ENCODE measurements at regions not wholly inside any gene's neighbourhood (a gene's known extent, or its start where the extent isn't known, plus 50 kb on each side); places are given as distances from the start of the nearest gene placed in this dataset.

- H3K9me3 ChIP-seq (replicated peaks; ENCODE audit: low read length), result no peaks in the 10 kb centered on the region
- peaks cover 3% of the 10 kb centered on the region for H3K27me3 ChIP-seq (ENCODE audit: control insufficient read depth, insufficient read depth, low read length)
- no peak overlapping the region for H3K9ac ChIP-seq (ENCODE audit: low read depth, low read length)
- no peak overlapping the region for H3K4me3 ChIP-seq (ENCODE audit: low read length)
- H3K4me2 ChIP-seq (ENCODE audit: low read length), result no peak overlapping the region
- no peaks in the 10 kb centered on the region for H3K4me1 ChIP-seq (ENCODE audit: control insufficient read depth, insufficient read depth, low read length)
- H3K36me3 ChIP-seq (ENCODE audit: insufficient read depth, low read length), result no peaks in the 10 kb centered on the region
These were observed 53.9 kb upstream of the ANO1 start for GRCh38 chr11:70024036-70024772.

DNA sequence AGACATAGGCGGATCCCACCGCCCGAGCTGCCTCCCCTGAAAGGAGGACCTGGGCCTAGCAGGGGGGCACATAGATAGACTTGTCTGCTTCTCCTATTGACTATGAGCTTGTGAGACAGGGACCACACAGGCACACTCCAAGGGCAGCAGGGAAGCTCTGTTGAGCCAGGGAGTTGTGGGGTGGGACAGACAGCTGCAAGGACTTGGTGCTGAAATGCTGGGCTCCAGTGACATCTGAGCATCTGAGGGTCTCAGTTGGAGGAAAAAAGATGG, 53.4 kb upstream of the ANO1 start:
- Histone ChIP-seq H3K4me3 (ENCODE audit: low read length) (no peak overlapping the region), H3K9me3 (replicated peaks; ENCODE audit: low read length) (no peaks in the 10 kb centered on the region), H3K4me2 (ENCODE audit: low read length) (no peak overlapping the region), H3K4me1 (ENCODE audit: control insufficient read depth, insufficient read depth, low read length) (no peaks in the 10 kb centered on the region), H3K9ac (ENCODE audit: low read depth, low read length) (no peak overlapping the region), H3K27me3 (ENCODE audit: control insufficient read depth, insufficient read depth, low read length) (peaks cover 3% of the 10 kb centered on the region), H3K36me3 (ENCODE audit: insufficient read depth, low read length) (no peaks in the 10 kb centered on the region)

DNA sequence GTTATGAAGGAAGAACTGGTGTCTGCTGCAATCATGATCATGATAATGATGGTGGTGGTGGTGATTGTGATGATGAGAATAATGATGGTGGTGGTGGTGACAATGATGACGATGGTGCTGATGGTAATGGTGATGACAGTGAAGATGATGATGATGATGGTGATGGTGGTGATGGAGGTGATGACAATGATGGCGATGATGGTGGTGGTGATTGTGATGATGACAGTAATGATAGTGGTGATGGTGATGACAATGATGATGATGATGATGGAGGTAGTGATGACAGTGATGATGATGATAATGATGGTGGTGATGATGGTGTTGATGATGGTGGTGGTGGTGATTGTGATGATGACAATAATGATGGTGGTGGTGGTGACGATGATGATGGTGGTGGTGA, 52.8 kb upstream of the ANO1 start:
- Histone ChIP-seq H3K36me3 (ENCODE audit: insufficient read depth, low read length) (no peaks in the 10 kb centered on the region), H3K27me3 (ENCODE audit: control insufficient read depth, insufficient read depth, low read length) (peaks cover 6% of the 10 kb centered on the region), H3K4me1 (ENCODE audit: control insufficient read depth, insufficient read depth, low read length) (no peaks in the 10 kb centered on the region), H3K4me3 (ENCODE audit: low read length) (no peak overlapping the region), H3K9ac (ENCODE audit: low read depth, low read length) (no peak overlapping the region), H3K9me3 (replicated peaks; ENCODE audit: low read length) (no peaks in the 10 kb centered on the region), H3K4me2 (ENCODE audit: low read length) (no peak overlapping the region)

- Histone ChIP-seq H3K4me3 (ENCODE audit: low read length) (no peak overlapping the region), H3K9me3 (replicated peaks; ENCODE audit: low read length) (no peaks in the 10 kb centered on the region), H3K9ac (ENCODE audit: low read depth, low read length) (no peak overlapping the region), H3K4me2 (ENCODE audit: low read length) (no peak overlapping the region), H3K36me3 (ENCODE audit: insufficient read depth, low read length) (no peaks in the 10 kb centered on the region), H3K4me1 (ENCODE audit: control insufficient read depth, insufficient read depth, low read length) (no peaks in the 10 kb centered on the region), H3K27me3 (ENCODE audit: control insufficient read depth, insufficient read depth, low read length) (peaks cover 10% of the 10 kb centered on the region)
These were observed 52.1 kb upstream of the ANO1 start for GRCh38 chr11:70026012-70026411.

- Histone ChIP-seq H3K4me1 (ENCODE audit: control insufficient read depth, insufficient read depth, low read length) (no peaks in the 10 kb centered on the region), H3K4me3 (ENCODE audit: low read length) (no peak overlapping the region), H3K4me2 (ENCODE audit: low read length) (no peak overlapping the region), H3K27me3 (ENCODE audit: control insufficient read depth, insufficient read depth, low read length) (peaks cover 14% of the 10 kb centered on the region), H3K9me3 (replicated peaks; ENCODE audit: low read length) (no peaks in the 10 kb centered on the region), H3K36me3 (ENCODE audit: insufficient read depth, low read length) (no peaks in the 10 kb centered on the region), H3K9ac (ENCODE audit: low read depth, low read length) (no peak overlapping the region)
These were observed 51.4 kb upstream of the ANO1 start for GRCh38 chr11:70026726-70027125.

DNA sequence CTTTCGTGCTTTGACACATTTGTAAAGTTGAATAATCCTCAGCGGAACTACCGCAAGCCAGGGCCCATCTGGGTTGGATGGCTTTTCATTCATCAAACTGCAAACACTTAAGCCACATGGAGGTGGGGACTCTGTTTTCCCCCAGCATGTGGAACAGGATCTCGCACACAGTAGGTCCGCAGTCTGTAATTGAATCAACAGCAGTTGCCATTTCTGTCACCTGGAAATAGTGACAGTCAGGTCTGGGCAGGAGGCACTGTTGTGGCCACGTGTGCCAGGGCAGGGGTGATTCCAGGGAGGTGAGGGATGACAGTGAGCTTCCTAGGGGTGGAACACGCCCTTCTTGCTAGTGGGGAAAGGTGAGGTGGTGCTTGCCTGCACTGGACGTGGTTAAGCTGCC, 50.7 kb upstream of the ANO1 start:
- Histone ChIP-seq H3K4me1 (ENCODE audit: control insufficient read depth, insufficient read depth, low read length) (no peaks in the 10 kb centered on the region), H3K9me3 (replicated peaks; ENCODE audit: low read length) (no peaks in the 10 kb centered on the region), H3K9ac (ENCODE audit: low read depth, low read length) (no peak overlapping the region), H3K36me3 (ENCODE audit: insufficient read depth, low read length) (no peaks in the 10 kb centered on the region), H3K4me2 (ENCODE audit: low read length) (no peak overlapping the region), H3K4me3 (ENCODE audit: low read length) (no peak overlapping the region), H3K27me3 (ENCODE audit: control insufficient read depth, insufficient read depth, low read length) (peaks cover 14% of the 10 kb centered on the region)

DNA sequence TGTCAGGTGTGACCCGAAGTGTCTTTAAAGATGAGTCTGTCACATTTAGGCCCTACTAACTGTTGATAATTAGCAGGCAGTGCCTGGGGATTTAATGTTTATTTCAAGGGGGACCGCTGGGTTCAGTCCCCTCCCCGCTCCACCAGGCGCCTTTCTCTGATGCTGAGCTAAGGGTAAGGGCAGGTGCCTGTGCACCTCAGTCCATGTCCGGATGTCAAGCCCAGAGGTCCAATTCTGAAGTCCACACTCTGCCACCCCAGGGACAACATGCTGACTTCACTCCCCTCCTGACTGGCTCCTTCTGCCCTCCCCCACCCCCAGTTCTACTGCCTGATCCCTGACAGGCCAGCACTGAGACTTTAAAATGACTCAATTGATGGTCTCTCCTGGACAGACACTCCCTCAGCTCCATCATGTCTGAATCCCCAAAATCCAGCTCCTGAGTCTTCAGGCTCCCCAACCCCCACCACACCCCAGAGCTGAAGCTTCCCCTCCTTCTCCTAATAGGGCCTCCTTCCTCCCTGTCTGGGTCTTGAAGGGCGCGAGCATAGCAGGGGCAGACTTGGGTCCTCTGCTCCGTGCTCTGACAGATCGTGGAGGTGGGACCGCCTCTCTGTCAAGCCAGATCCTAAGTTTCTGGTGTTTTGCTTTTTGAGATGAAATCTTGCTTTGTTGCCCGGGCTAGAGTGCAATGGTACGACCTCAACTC, 49.8 kb upstream of the ANO1 start:
- Histone ChIP-seq H3K9me3 (replicated peaks; ENCODE audit: low read length) (no peaks in the 10 kb centered on the region), H3K4me2 (ENCODE audit: low read length) (no peak overlapping the region), H3K27me3 (ENCODE audit: control insufficient read depth, insufficient read depth, low read length) (peaks cover 14% of the 10 kb centered on the region), H3K4me1 (ENCODE audit: control insufficient read depth, insufficient read depth, low read length) (no peaks in the 10 kb centered on the region), H3K36me3 (ENCODE audit: insufficient read depth, low read length) (no peaks in the 10 kb centered on the region), H3K4me3 (ENCODE audit: low read length) (no peak overlapping the region), H3K9ac (ENCODE audit: low read depth, low read length) (no peak overlapping the region)

Measured in skeletal muscle satellite cell (primary cell).